HCT116 (cell line): ENCODE measurements at regions not wholly inside any gene's neighbourhood (a gene's known extent, or its start where the extent isn't known, plus 50 kb on each side); places are given as distances from the start of the nearest gene placed in this dataset.

Experiments used
- EZH2 ChIP-seq: fragments of 200-600 bp; sonication (generic); IDR thresholded peaks from 2 replicates; pipeline ENCODE4 v1.6.1; 2017; ENCODE audit warnings: antibody characterized with exemption, mixed run types
- RAD21 ChIP-seq: IDR thresholded peaks from 2 replicates; pipeline ENCODE4 v1.6.1; 2012; ENCODE audit warnings: low read depth, mild to moderate bottlenecking
- TF ChIP-seq, protein P1 (sequence below), 3 experiments: fragments of 200-600 bp in 1 of 3; sonication (generic) in 1 of 3; IDR thresholded peaks in 2 of 3; conservative IDR thresholded peaks in 1 of 3; 2 replicates each; pipeline ENCODE4 v1.5.1; 2012 to 2017; ENCODE audit warnings: low read depth in 2 of 3, low read length in 2 of 3, antibody characterized with exemption in 1 of 3, borderline replicate concordance in 1 of 3, control low read depth in 1 of 3, mild to moderate bottlenecking in 1 of 3, mixed read lengths in 1 of 3, mixed run types in 1 of 3, moderate library complexity in 1 of 3; ENCODE audit not compliant: insufficient read depth in 1 of 3
- TF ChIP-seq, protein P2 (sequence below): IDR thresholded peaks from 2 replicates; pipeline ENCODE4 v1.6.1; 2012; ENCODE audit warnings: low read depth
- TF ChIP-seq, protein P3 (sequence below): IDR thresholded peaks from 2 replicates; pipeline ENCODE4 v1.6.1; 2012

DNA sequence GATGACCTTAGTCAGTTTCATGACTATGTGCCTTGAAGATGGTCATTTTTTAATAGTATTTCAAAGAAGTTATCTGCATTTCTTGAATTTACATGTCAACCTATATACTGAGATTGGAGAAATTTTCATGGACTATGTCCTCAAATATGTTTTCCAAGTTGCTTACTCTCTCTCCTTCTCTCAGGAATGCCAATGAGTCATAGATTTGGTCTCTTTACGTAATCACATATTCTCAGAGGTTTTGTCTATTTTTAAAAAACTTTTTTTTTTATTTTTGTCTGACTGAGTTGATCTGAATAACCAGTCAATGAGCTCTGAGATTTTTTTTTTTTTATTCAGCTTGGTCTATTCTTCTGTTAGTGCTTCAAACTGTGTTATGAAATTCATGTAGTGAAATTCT is 374.7 kb upstream of the GRIN3A start:
- TF ChIP-seq RAD21: no peak
- TF ChIP-seq EZH2: no peak
- TF ChIP-seq, protein P1, sequence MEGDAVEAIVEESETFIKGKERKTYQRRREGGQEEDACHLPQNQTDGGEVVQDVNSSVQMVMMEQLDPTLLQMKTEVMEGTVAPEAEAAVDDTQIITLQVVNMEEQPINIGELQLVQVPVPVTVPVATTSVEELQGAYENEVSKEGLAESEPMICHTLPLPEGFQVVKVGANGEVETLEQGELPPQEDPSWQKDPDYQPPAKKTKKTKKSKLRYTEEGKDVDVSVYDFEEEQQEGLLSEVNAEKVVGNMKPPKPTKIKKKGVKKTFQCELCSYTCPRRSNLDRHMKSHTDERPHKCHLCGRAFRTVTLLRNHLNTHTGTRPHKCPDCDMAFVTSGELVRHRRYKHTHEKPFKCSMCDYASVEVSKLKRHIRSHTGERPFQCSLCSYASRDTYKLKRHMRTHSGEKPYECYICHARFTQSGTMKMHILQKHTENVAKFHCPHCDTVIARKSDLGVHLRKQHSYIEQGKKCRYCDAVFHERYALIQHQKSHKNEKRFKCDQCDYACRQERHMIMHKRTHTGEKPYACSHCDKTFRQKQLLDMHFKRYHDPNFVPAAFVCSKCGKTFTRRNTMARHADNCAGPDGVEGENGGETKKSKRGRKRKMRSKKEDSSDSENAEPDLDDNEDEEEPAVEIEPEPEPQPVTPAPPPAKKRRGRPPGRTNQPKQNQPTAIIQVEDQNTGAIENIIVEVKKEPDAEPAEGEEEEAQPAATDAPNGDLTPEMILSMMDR (IDR thresholded peaks at IDR 0.05 in 2 of 3, conservative IDR thresholded peaks at IDR 0.05 in 1 of 3; ENCODE audit: borderline replicate concordance in 1 of 3, insufficient read depth in 1 of 3, low read depth in 2 of 3, low read length in 2 of 3): no peak
- TF ChIP-seq, protein P2, sequence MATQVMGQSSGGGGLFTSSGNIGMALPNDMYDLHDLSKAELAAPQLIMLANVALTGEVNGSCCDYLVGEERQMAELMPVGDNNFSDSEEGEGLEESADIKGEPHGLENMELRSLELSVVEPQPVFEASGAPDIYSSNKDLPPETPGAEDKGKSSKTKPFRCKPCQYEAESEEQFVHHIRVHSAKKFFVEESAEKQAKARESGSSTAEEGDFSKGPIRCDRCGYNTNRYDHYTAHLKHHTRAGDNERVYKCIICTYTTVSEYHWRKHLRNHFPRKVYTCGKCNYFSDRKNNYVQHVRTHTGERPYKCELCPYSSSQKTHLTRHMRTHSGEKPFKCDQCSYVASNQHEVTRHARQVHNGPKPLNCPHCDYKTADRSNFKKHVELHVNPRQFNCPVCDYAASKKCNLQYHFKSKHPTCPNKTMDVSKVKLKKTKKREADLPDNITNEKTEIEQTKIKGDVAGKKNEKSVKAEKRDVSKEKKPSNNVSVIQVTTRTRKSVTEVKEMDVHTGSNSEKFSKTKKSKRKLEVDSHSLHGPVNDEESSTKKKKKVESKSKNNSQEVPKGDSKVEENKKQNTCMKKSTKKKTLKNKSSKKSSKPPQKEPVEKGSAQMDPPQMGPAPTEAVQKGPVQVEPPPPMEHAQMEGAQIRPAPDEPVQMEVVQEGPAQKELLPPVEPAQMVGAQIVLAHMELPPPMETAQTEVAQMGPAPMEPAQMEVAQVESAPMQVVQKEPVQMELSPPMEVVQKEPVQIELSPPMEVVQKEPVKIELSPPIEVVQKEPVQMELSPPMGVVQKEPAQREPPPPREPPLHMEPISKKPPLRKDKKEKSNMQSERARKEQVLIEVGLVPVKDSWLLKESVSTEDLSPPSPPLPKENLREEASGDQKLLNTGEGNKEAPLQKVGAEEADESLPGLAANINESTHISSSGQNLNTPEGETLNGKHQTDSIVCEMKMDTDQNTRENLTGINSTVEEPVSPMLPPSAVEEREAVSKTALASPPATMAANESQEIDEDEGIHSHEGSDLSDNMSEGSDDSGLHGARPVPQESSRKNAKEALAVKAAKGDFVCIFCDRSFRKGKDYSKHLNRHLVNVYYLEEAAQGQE: no peak
- TF ChIP-seq, protein P3, sequence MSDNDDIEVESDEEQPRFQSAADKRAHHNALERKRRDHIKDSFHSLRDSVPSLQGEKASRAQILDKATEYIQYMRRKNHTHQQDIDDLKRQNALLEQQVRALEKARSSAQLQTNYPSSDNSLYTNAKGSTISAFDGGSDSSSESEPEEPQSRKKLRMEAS: no peak
